Liver (tissue), 3 donors: ENCODE measurements at regions not wholly inside any gene's neighbourhood (a gene's known extent, or its start where the extent isn't known, plus 50 kb on each side); places are given as distances from the start of the nearest gene placed in this dataset.

Source experiments
- FOXA1 ChIP-seq: IDR thresholded peaks from 2 replicates; pipeline ENCODE4 v1.6.1; 2016; ENCODE audit warnings: antibody characterized with exemption
- JUND ChIP-seq, 2 donors: IDR thresholded peaks; 2 replicates each; pipeline ENCODE4 v1.6.1; 2016; ENCODE audit warnings: antibody characterized with exemption in 2 of 2
- RAD21 ChIP-seq, 2 donors: IDR thresholded peaks; 2 replicates each; pipeline ENCODE4 v1.6.1; 2016; ENCODE audit warnings: antibody characterized with exemption in 2 of 2, mild to moderate bottlenecking in 2 of 2
- TAF1 ChIP-seq: conservative IDR thresholded peaks from 2 replicates; pipeline ENCODE4 v1.6.1; 2016; ENCODE audit warnings: antibody characterized with exemption, mild to moderate bottlenecking
- YY1 ChIP-seq: IDR thresholded peaks from 2 replicates; pipeline ENCODE4 v1.6.1; 2016; ENCODE audit warnings: antibody characterized with exemption, mild to moderate bottlenecking
- TF ChIP-seq, protein P1 (sequence below): fragments of 150-350 bp; IDR thresholded peaks from 2 replicates; pipeline ENCODE4 v1.5.1; 2017; ENCODE audit warnings: improper control_type of control experiment, low read depth, low read length; ENCODE audit not compliant: missing input control
- TF ChIP-seq, protein P2 (sequence below): IDR thresholded peaks from 2 replicates; pipeline ENCODE4 v1.6.1; 2016; ENCODE audit warnings: antibody characterized with exemption, mild to moderate bottlenecking
- TF ChIP-seq, protein P3 (sequence below): IDR thresholded peaks from 2 replicates; pipeline ENCODE4 v1.6.1; 2016; ENCODE audit warnings: antibody characterized with exemption
- TF ChIP-seq, protein P4 (sequence below): IDR thresholded peaks from 2 replicates; pipeline ENCODE4 v1.6.1; 2016; ENCODE audit warnings: antibody characterized with exemption
- donor health status: healthy.
- donor health status: healthy.

DNA sequence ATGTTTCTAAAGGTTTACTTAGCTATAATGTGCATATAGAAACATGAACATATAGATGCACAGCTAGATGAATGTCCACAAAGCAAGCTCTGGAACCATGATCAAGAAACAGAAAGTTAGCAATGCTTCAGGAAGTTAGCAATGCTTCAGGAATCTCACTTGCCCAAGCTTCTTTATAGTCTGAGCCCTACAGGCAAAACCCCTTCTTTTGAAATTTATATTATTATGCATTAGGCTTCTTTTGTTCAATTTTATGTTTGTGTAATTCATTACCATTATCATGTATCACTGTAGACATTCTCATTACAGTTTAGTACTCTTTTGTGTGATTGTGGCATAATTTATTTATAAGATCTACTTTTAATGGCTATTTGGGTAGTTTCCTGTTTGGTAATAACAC lies 286.4 kb upstream of the BCHE start:
- TF ChIP-seq, protein P1, sequence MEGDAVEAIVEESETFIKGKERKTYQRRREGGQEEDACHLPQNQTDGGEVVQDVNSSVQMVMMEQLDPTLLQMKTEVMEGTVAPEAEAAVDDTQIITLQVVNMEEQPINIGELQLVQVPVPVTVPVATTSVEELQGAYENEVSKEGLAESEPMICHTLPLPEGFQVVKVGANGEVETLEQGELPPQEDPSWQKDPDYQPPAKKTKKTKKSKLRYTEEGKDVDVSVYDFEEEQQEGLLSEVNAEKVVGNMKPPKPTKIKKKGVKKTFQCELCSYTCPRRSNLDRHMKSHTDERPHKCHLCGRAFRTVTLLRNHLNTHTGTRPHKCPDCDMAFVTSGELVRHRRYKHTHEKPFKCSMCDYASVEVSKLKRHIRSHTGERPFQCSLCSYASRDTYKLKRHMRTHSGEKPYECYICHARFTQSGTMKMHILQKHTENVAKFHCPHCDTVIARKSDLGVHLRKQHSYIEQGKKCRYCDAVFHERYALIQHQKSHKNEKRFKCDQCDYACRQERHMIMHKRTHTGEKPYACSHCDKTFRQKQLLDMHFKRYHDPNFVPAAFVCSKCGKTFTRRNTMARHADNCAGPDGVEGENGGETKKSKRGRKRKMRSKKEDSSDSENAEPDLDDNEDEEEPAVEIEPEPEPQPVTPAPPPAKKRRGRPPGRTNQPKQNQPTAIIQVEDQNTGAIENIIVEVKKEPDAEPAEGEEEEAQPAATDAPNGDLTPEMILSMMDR, result no peak
- no peak for TF ChIP-seq YY1
- TF ChIP-seq TAF1, result no peak
- TF ChIP-seq, protein P2, sequence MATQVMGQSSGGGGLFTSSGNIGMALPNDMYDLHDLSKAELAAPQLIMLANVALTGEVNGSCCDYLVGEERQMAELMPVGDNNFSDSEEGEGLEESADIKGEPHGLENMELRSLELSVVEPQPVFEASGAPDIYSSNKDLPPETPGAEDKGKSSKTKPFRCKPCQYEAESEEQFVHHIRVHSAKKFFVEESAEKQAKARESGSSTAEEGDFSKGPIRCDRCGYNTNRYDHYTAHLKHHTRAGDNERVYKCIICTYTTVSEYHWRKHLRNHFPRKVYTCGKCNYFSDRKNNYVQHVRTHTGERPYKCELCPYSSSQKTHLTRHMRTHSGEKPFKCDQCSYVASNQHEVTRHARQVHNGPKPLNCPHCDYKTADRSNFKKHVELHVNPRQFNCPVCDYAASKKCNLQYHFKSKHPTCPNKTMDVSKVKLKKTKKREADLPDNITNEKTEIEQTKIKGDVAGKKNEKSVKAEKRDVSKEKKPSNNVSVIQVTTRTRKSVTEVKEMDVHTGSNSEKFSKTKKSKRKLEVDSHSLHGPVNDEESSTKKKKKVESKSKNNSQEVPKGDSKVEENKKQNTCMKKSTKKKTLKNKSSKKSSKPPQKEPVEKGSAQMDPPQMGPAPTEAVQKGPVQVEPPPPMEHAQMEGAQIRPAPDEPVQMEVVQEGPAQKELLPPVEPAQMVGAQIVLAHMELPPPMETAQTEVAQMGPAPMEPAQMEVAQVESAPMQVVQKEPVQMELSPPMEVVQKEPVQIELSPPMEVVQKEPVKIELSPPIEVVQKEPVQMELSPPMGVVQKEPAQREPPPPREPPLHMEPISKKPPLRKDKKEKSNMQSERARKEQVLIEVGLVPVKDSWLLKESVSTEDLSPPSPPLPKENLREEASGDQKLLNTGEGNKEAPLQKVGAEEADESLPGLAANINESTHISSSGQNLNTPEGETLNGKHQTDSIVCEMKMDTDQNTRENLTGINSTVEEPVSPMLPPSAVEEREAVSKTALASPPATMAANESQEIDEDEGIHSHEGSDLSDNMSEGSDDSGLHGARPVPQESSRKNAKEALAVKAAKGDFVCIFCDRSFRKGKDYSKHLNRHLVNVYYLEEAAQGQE, result no peak
- no peak for TF ChIP-seq FOXA1
- TF ChIP-seq RAD21 (IDR thresholded peaks at IDR 0.05), result no peak
- TF ChIP-seq, protein P3, sequence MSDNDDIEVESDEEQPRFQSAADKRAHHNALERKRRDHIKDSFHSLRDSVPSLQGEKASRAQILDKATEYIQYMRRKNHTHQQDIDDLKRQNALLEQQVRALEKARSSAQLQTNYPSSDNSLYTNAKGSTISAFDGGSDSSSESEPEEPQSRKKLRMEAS, result no peak
- TF ChIP-seq, protein P4, sequence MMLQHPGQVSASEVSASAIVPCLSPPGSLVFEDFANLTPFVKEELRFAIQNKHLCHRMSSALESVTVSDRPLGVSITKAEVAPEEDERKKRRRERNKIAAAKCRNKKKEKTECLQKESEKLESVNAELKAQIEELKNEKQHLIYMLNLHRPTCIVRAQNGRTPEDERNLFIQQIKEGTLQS, result no peak
- no peak for TF ChIP-seq JUND (IDR thresholded peaks at IDR 0.05)
